ENCODE measurements at regions not wholly inside any gene's neighbourhood (a gene's known extent, or its start where the extent isn't known, plus 50 kb on each side); places are given as distances from the start of the nearest gene placed in this dataset.

GRCh38 chrX:65846974-65847373, 179.5 kb downstream of the MSN start:
- TF ChIP-seq, protein P1, sequence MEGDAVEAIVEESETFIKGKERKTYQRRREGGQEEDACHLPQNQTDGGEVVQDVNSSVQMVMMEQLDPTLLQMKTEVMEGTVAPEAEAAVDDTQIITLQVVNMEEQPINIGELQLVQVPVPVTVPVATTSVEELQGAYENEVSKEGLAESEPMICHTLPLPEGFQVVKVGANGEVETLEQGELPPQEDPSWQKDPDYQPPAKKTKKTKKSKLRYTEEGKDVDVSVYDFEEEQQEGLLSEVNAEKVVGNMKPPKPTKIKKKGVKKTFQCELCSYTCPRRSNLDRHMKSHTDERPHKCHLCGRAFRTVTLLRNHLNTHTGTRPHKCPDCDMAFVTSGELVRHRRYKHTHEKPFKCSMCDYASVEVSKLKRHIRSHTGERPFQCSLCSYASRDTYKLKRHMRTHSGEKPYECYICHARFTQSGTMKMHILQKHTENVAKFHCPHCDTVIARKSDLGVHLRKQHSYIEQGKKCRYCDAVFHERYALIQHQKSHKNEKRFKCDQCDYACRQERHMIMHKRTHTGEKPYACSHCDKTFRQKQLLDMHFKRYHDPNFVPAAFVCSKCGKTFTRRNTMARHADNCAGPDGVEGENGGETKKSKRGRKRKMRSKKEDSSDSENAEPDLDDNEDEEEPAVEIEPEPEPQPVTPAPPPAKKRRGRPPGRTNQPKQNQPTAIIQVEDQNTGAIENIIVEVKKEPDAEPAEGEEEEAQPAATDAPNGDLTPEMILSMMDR (IDR thresholded peaks at IDR 0.05): no peak

DNA sequence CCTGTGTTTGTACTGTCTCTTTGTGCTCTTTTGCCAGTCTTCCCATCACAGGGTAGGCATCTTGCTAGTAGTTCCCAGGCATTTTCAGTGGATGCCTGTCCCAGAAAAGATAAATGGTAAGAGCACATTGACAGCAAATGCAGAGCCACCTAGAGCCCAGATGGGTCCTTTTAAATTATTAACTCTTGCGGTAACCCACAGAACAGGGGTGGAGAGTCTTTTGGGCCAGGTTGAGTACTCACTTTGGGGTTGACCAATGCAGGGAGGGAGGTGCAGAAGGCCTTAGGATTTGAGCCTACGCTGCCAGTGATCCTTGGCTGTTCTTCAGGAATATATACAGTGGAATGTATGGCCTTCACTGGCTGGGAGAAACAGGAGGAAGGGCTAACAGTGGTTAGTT, 173.8 kb downstream of the MSN start:
- TF ChIP-seq, protein P1 (IDR thresholded peaks at IDR 0.05): no peak

DNA sequence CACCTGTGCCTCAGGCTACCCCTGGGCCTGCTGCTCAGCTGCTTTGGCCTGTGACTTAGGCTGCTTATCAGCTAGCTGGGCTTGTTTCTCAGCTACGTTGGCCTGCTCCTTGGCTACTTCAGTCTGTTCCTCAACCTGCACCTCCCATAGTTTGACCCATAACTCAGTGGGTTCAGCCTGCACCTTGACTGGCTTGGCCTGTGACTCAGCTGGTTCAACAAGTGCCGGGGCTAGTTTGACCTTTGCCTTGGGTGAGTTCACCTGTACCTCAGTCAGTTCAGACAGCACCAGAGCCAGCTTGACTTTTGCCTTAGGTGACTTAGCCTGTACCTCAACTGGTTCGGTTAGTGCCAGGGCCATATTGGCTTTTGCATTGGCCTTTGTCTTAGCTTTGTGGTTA, 171.2 kb downstream of the MSN start:
- TF ChIP-seq, protein P1 (IDR thresholded peaks at IDR 0.05): no peak

DNA sequence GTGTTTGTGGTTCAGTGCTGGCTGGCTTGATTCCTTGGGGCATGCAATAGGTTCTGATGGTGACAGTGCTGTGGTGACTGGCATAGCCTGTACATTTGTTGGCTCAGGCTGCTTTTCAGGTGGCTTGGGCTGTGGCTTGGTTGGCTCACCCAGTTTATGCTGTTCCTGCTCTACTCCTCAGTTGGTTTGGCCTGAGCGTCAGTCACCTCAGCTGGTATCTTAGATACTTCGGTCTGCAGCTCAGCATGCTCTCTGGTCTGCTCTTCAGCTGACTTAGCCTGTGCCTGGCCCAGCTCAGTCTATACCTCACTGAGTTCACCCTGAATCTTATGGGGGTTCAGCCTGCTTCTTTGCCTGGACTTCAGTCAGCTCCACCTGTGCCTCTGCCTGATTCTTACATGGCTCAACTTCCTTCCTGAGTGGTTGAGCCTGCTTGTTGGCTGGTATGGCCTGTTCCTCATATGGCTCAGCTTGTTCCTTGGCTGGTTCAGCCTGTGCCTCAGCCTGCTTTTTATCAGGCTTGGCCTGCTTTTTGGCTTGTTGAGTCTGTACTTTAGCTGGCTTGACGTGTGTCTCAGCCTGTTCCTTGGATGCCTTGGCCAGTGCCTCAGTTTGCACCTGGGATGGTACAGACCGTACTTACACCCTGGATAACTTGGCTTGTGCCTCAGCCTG, 170.6 kb downstream of the MSN start:
- TF ChIP-seq, protein P1 (IDR thresholded peaks at IDR 0.05): no peak

- TF ChIP-seq, protein P1 (IDR thresholded peaks at IDR 0.05): no peak
These were observed 163.8 kb downstream of the MSN start for GRCh38 chrX:65831268-65831667.

- TF ChIP-seq, protein P1 (IDR thresholded peaks at IDR 0.05): no peak
These were observed 161.1 kb downstream of the MSN start for GRCh38 chrX:65828599-65828998.

- TF ChIP-seq, protein P1 (IDR thresholded peaks at IDR 0.05): no peak
These were observed 154.5 kb downstream of the MSN start for GRCh38 chrX:65821721-65822496.

Measured in LNCAP (cell line).